T-helper 2 cell (primary cell): ENCODE measurements at regions not wholly inside any gene's neighbourhood (a gene's known extent, or its start where the extent isn't known, plus 50 kb on each side); places are given as distances from the start of the nearest gene placed in this dataset.

ENCODE experiments used
- DNase-seq, 5 experiments: peaks; one replicate each; pipeline versions ENCODE4 v3.0.0 to v3.0.0-alpha.2; 2012 to 2022

DNA sequence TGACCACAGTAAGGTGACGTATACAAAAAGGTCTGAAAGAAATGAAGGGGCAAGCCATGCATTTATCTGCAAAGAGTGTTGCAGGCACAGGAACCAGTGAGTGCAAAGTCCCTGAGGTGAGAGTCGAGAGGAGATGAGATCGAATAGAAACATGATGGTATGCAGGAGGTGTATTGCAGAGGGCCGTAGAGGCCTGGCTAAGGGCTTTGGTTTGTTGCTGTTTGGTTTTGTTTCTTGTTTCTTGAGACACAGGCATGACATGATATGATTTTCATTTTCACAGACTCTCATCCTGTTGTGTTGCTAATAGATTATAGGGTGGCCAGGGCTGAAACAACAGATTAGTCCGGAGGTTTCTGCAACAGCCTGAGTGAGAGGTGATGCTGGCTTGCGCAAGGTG, 80.4 kb downstream of the HSPH1 start:
- no peak for DNase-seq

GRCh38 chr13:31074756-31075155, 86.9 kb downstream of the HSPH1 start:
- DNase-seq, result peak in 1 of 5 experiments; percentile 70

DNA sequence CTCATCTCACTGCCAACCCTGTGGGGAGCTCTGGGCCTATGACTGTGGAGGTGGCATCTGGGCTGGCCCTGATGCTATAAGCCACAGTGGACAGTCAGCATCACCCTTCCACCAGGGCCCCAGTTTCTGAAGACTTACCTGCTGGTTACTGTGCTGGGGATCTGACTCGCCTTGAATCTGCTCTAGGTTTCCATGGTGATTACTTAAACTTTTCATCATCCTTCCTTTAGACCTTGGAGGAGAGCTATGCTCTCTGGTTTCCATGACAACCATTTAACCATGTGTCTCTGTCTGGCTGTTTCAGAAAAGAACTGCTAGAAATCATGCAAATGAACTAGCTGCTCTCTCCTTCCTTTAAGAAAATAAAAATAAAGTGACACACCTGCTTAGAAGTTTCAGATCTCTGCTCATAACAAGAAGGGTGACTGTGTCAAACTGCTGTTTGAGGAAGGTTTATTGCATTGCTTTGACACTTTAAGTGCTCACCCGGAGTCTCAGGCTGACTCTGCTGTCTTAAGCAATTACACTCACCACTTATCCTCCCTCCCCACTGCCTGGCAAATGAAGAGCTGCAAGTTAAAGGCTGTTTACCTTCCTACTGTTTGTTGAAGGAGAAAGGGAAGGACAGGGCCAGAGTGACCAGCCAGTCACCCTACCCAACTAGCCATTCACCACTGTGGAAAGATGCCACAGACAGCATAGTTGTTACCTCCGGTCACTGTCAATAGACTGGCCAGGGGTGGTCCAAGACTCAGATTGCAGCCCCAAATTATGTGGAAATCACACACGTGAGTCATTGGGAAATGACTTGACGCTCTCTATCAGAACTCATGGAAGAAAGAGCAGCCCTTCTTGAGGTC, 87.6 kb downstream of the HSPH1 start:
- DNase-seq, result peak in 1 of 5 experiments; percentile 88

DNA sequence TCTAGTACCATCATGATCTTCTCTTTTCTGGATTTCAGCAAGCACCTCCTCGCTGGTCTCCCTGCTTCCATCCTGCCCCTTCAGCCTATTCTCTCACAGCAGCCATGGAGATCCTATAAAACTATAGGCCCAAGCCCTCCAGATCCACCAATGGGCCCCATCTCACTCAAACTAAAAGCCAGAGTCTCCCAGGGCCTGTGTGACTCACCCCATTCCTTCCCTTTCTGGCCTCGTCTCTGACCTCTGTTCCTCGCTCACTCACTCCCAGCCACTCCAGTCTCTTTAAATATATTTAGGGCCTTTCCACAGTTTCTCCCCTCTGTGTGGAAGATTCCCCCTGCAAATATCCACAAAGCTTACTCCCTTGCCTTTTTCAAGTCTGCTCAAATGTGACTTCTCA, 89.7 kb downstream of the HSPH1 start:
- no peak for DNase-seq

DNA sequence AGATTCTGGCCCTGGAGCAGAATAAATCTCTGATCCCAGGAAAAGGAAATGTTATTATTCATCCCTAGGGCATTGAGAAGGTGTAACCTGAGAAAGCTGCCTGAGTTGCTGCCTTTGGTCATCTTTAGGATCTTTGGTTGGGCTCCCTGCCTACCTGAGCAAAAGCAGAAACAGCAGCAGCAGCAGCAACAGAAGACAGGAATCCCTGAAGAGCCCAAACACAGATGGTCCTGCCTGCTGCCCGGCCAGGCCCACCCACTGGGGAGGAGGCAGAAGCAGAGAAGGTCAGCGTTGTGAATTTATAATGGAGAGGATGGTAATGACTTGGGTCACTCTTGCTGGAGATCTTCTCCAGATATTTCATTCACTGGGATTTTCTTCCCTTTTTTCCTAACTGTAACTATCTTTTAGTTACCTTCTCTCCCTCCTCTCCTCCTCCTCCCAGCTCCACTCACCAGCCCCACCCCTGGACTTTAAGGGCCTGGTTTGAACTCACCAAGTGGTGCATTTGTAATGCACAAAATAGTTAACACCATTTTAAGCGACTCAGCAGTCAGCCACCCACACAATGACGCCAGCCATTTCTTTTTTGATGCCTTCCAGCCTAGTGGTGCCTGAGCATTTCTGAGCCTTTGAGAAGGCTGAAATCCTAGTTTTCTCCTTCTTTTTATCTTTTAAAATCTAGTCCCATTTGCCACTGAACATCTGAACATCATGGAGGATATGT, 91.7 kb downstream of the HSPH1 start:
- no peak for DNase-seq

GRCh38 chr13:31068119-31068423, 93.6 kb downstream of the HSPH1 start:
- no peak for DNase-seq

DNA sequence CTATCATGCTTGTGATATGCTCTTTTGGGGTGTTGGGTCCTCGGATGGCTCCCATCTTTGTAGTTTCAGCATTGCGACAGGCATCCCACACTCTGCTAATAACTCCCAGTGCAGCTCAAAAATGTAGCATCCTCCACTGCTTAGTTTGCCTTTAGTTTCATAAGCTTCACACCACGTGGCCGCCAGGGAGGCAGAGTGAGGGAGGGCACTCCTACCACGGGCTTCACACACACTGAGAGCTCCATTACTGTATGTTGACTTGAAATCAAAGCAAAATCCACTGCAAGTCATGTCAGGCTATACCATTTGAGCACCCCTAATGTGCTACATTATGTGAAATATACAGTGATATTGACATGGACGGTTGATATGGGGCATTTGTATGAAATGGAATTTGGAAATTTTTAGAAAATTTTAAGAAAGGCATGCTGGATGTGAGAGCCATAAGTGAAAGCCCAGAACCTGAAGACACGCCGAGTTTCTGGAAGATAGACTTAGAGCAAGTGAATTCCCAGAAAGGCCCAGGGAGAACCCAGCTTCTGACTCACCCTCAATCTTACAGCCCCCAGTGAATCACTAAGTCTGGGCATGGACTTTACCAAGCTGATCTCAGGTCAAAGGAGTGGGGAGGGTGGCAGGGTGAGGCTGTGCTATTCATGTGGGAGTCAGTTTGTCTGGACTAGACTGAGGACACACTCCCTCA, 94.1 kb downstream of the HSPH1 start:
- no peak for DNase-seq

GRCh38 chr13:31064636-31065035, 97.1 kb downstream of the HSPH1 start:
- DNase-seq, result no peak

- DNase-seq, result peak in 1 of 5 experiments; percentile 45
Observed at GRCh38 chr13:31063772-31064171, 97.9 kb downstream of the HSPH1 start.

DNA sequence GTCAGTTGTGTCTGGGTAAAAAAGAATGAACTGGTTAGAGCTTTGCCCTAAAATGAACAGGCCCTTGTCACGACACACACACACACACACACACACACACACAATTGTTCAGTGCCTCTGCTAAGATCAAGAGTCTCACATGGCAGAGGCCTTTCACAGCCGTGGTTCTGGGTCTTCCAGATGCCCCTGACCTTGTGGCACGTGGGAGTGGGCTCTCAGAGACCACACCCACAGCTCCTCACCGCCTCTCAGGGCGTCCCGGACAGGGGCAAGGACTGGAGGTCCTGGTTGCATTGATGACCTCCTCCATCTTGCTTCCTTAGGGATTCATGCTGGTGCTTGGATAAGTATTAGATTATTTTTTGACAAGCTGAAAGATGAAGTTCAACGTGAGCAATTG, 101.0 kb downstream of the HSPH1 start:
- DNase-seq, result no peak

- no peak for DNase-seq
Observed at GRCh38 chr13:31060220-31060619, 101.5 kb downstream of the HSPH1 start.

- peak in 1 of 5 experiments; percentile 34 for DNase-seq
Observed at GRCh38 chr13:31057403-31058033, 104.2 kb downstream of the HSPH1 start.

- DNase-seq, result peak in 1 of 5 experiments; percentile 93
Observed at GRCh38 chr13:31056644-31057271, 104.9 kb downstream of the HSPH1 start.

DNA sequence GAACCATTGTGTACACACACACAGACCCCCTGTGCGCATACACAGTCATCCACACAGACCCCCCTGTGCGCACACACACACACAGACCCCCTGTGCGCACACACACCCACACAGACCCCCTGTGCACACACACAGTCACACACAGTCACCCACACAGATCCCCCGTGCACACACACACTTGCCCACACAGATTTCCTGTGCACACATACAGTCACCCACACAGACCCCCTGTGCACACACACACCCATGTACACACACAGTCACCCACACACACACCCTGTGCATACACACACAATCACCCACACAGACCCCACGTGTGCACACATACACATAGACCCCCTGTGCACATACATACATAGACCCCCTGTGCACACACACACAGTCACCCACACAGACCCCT, 106.1 kb downstream of the HSPH1 start:
- DNase-seq, result peak in 1 of 5 experiments; percentile 27

- no peak for DNase-seq
Observed at GRCh38 chr13:31054632-31055031, 107.1 kb downstream of the HSPH1 start.

GRCh38 chr13:31053896-31054295, 107.8 kb downstream of the HSPH1 start:
- no peak for DNase-seq

DNA sequence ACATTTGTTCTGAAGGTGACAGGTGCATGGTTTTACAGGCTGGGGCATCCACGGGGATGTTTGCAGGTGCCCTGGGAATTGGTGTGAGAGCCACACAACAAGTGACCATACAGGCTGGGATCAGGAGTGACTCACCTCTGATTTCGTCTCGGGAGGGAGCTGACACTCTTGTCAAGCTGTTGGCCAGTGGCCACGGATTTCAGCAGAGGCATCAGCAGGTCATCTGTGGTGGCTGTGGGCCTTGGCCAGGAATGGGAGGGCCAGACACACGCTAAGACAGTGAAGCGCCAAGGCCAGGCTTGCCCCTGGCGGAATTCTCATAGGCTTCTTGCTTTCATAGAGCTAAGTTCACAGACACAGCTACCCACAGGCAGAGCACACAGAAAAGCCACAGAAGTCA, 108.6 kb downstream of the HSPH1 start:
- no peak for DNase-seq

- DNase-seq, result no peak
Observed at GRCh38 chr13:31052478-31052877, 109.2 kb downstream of the HSPH1 start.

GRCh38 chr13:31051999-31052398, 109.7 kb downstream of the HSPH1 start:
- no peak for DNase-seq

DNA sequence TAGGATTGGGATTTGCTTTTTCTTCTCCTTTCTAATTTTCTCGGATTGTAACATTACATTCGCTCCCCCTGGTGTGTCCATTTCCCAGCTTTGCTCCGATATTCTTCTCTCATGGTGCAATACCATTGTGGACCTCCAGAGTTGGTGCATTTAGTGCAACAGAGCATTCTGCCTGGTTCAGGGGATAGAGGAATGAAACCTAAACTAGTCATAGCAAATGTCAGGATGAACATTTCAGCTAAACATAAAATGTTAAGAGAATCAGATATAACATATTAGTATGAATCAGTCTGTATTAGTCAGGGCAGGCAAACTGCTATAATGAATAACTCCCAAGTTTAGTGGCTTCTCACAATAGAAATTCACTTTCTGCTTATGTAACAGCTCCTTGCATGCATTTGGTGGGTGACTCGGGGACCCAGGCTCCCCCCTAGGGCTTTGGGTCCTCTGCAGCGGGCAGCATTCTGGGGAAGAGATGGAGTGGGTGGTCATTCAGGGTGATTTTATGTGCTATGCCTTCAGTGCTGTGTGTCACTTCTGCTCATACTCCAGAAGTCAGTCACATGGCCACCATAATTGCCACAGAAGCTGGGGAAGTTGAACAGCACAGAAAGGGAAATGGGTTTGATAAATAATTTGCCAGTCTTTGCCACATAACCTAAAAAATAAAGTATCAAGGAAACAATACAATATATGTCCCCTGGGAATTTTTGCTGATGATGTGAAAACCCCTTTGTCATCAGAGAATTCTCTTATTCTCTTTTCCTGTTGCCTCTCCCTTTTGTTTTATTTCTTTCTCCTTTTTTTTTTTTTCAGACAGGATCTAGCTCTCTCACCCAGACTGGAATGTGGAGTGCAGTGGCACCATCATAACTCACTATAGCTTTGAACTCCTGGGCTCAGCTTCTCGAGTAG, 111.0 kb downstream of the HSPH1 start:
- peak in 1 of 5 experiments; percentile 42 for DNase-seq

- no peak for DNase-seq
Observed at GRCh38 chr13:31049833-31050232, 111.9 kb downstream of the HSPH1 start.
